ENCODE measurements at regions not wholly inside any gene's neighbourhood (a gene's known extent, or its start where the extent isn't known, plus 50 kb on each side); places are given as distances from the start of the nearest gene placed in this dataset.

GRCh38 chr21:16928439-16928838, 584.4 kb upstream of the CXADR start:
- no CpG with 5 or more reads among the region's 1 CpG for WGBS (ENCODE audit: extremely low coverage, insufficient coverage, insufficient read length)

GRCh38 chr21:16932314-16932713, 580.5 kb upstream of the CXADR start:
- no peak overlapping the region for H2BK120ac ChIP-seq (ENCODE audit: insufficient read depth, low read length, poor library complexity)
- no peak overlapping the region for H3K27ac ChIP-seq (ENCODE audit: low read depth, low read length)
- H4K12ac ChIP-seq (ENCODE audit: low read depth, low read length): no peak overlapping the region
- no peak overlapping the region for H3K23ac ChIP-seq (ENCODE audit: low read length)
- no peak for DNase-seq
- H3K79me1 ChIP-seq (ENCODE audit: low read length): no peaks in the 10 kb centered on the region
- H3K27me3 ChIP-seq (ENCODE audit: insufficient read depth, low read length): no peaks in the 10 kb centered on the region
- no peak overlapping the region for H2AFZ ChIP-seq (ENCODE audit: insufficient read depth, low read length, poor library complexity)
- no peak overlapping the region for H3K4me3 ChIP-seq (ENCODE audit: low read depth, low read length)
- no peak overlapping the region for H3K4me2 ChIP-seq (ENCODE audit: low read length)
- no peaks in the 10 kb centered on the region for H3K36me3 ChIP-seq (ENCODE audit: control insufficient read depth in 1 of 2, insufficient read depth in 2 of 2, low read length in 2 of 2)
- H3K9me3 ChIP-seq (ENCODE audit: insufficient read depth, low read depth, low read length): no peaks in the 10 kb centered on the region
- no peaks in the 10 kb centered on the region for H3K4me1 ChIP-seq (ENCODE audit: control insufficient read depth in 1 of 2, insufficient read depth in 2 of 2, low read length in 2 of 2)
- no peak overlapping the region for H2BK5ac ChIP-seq (ENCODE audit: low read depth, low read length, poor library complexity)
- H2BK12ac ChIP-seq (ENCODE audit: low read length): no peak overlapping the region
- no peak overlapping the region for H3K18ac ChIP-seq (ENCODE audit: low read length)
- no peak overlapping the region for H3K9ac ChIP-seq (ENCODE audit: low read length)
- H3K79me2 ChIP-seq (ENCODE audit: control insufficient read depth, insufficient read depth, low read length, poor library complexity): no peaks in the 10 kb centered on the region
- H2AK5ac ChIP-seq (ENCODE audit: low read length): no peak overlapping the region
- H4K8ac ChIP-seq (ENCODE audit: low read depth, low read length): no peak overlapping the region
- H3K4ac ChIP-seq (ENCODE audit: low read depth, low read length): no peak overlapping the region
- no peak overlapping the region for H3K14ac ChIP-seq (ENCODE audit: low read length)
- no peak overlapping the region for H4K91ac ChIP-seq (ENCODE audit: low read depth, low read length)

More at GRCh38 chr21:16928439-16928838, 584.4 kb upstream of the CXADR start:
- DNase-seq: no peak
- H3K4me2 ChIP-seq (ENCODE audit: low read length): no peak overlapping the region
- H2AFZ ChIP-seq (ENCODE audit: insufficient read depth, low read length, poor library complexity): no peak overlapping the region
- no peak overlapping the region for H3K23ac ChIP-seq (ENCODE audit: low read length)
- no peaks in the 10 kb centered on the region for H3K9me3 ChIP-seq (ENCODE audit: insufficient read depth, low read depth, low read length)
- no peak overlapping the region for H4K91ac ChIP-seq (ENCODE audit: low read depth, low read length)
- H2BK120ac ChIP-seq (ENCODE audit: insufficient read depth, low read length, poor library complexity): no peak overlapping the region
- H3K27me3 ChIP-seq (ENCODE audit: insufficient read depth, low read length): no peaks in the 10 kb centered on the region
- no peak overlapping the region for H3K9ac ChIP-seq (ENCODE audit: low read length)
- no peak overlapping the region for H3K27ac ChIP-seq (ENCODE audit: low read depth, low read length)
- no peak overlapping the region for H3K18ac ChIP-seq (ENCODE audit: low read length)
- no peaks in the 10 kb centered on the region for H3K79me2 ChIP-seq (ENCODE audit: control insufficient read depth, insufficient read depth, low read length, poor library complexity)
- H3K36me3 ChIP-seq (ENCODE audit: control insufficient read depth in 1 of 2, insufficient read depth in 2 of 2, low read length in 2 of 2): no peaks in the 10 kb centered on the region
- H3K4me1 ChIP-seq (ENCODE audit: control insufficient read depth in 1 of 2, insufficient read depth in 2 of 2, low read length in 2 of 2): no peaks in the 10 kb centered on the region
- H4K12ac ChIP-seq (ENCODE audit: low read depth, low read length): no peak overlapping the region
- no peak overlapping the region for H3K4ac ChIP-seq (ENCODE audit: low read depth, low read length)
- H3K14ac ChIP-seq (ENCODE audit: low read length): no peak overlapping the region
- no peaks in the 10 kb centered on the region for H3K79me1 ChIP-seq (ENCODE audit: low read length)
- no peak overlapping the region for H2AK5ac ChIP-seq (ENCODE audit: low read length)
- H3K4me3 ChIP-seq (ENCODE audit: low read depth, low read length): no peak overlapping the region
- H4K8ac ChIP-seq (ENCODE audit: low read depth, low read length): no peak overlapping the region
- no peak overlapping the region for H2BK5ac ChIP-seq (ENCODE audit: low read depth, low read length, poor library complexity)
- no peak overlapping the region for H2BK12ac ChIP-seq (ENCODE audit: low read length)

DNA sequence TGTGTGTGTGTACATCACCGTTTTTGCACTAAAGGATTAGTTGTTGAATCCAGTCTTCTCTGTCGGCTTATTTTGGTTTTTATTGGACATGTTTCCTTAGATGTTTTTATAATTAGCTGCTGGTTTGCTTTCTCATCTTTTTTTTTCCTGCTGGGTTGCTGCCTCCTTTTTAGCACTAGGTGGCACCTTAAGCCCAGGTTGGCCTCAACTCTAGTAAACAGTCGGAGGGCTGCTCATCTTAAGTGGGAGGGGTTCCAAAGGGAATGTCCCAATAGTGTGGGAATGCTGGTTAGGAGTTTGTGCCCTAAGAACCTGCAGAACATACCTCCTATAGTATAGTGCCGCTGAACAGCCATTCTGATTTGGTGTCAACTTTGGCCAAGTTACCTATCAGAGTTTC, 570.1 kb upstream of the CXADR start:
- H2BK5ac ChIP-seq (ENCODE audit: low read depth, low read length, poor library complexity): no peak overlapping the region
- H3K27ac ChIP-seq (ENCODE audit: low read depth, low read length): no peak overlapping the region
- no peaks in the 10 kb centered on the region for H3K79me2 ChIP-seq (ENCODE audit: control insufficient read depth, insufficient read depth, low read length, poor library complexity)
- H2BK120ac ChIP-seq (ENCODE audit: insufficient read depth, low read length, poor library complexity): no peak overlapping the region
- H3K23ac ChIP-seq (ENCODE audit: low read length): no peak overlapping the region
- no peaks in the 10 kb centered on the region for H3K27me3 ChIP-seq (ENCODE audit: insufficient read depth, low read length)
- no peak overlapping the region for H2BK12ac ChIP-seq (ENCODE audit: low read length)
- DNase-seq: no peak
- no CpG with 5 or more reads among the region's 4 CpGs for WGBS (ENCODE audit: extremely low coverage, insufficient coverage, insufficient read length)
- no peak overlapping the region for H3K4me3 ChIP-seq (ENCODE audit: low read depth, low read length)
- H3K9ac ChIP-seq (ENCODE audit: low read length): no peak overlapping the region
- no peak overlapping the region for H3K14ac ChIP-seq (ENCODE audit: low read length)
- H3K18ac ChIP-seq (ENCODE audit: low read length): no peak overlapping the region
- no peak overlapping the region for H2AFZ ChIP-seq (ENCODE audit: insufficient read depth, low read length, poor library complexity)
- no peak overlapping the region for H4K91ac ChIP-seq (ENCODE audit: low read depth, low read length)
- no peak overlapping the region for H3K4ac ChIP-seq (ENCODE audit: low read depth, low read length)
- no peak overlapping the region for H3K4me2 ChIP-seq (ENCODE audit: low read length)
- no peak overlapping the region for H4K12ac ChIP-seq (ENCODE audit: low read depth, low read length)
- H3K9me3 ChIP-seq (ENCODE audit: insufficient read depth, low read depth, low read length): no peaks in the 10 kb centered on the region
- no peaks in the 10 kb centered on the region for H3K36me3 ChIP-seq (ENCODE audit: control insufficient read depth in 1 of 2, insufficient read depth in 2 of 2, low read length in 2 of 2)
- no peaks in the 10 kb centered on the region for H3K79me1 ChIP-seq (ENCODE audit: low read length)
- no peak overlapping the region for H4K8ac ChIP-seq (ENCODE audit: low read depth, low read length)
- H3K4me1 ChIP-seq (ENCODE audit: control insufficient read depth in 1 of 2, insufficient read depth in 2 of 2, low read length in 2 of 2): no peaks in the 10 kb centered on the region
- no peak overlapping the region for H2AK5ac ChIP-seq (ENCODE audit: low read length)

DNA sequence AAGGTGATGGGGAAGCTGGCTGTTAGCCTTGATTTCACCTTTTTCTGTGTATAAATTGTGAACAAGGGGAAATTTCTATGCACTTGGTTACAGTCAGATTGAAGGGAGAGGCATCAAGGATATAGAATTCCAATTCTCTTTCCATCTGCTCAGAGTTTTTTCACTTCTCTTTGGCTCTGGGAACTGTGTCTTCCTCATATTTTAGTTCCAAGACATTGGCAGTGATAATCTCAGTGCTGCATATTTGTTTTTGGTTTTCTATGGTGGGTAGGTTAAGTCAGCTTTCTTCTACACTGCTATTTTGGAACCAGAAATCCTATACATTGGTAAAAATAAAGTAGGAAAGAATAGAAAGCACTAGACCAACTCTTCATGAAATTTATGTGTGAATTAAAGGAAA, 569.6 kb upstream of the CXADR start:
- Histone ChIP-seq H3K9ac (ENCODE audit: low read length) (no peak overlapping the region), H3K4me3 (ENCODE audit: low read depth, low read length) (no peak overlapping the region), H3K18ac (ENCODE audit: low read length) (no peak overlapping the region), H3K4ac (ENCODE audit: low read depth, low read length) (no peak overlapping the region), H3K23ac (ENCODE audit: low read length) (no peak overlapping the region), H4K8ac (ENCODE audit: low read depth, low read length) (no peak overlapping the region), H3K4me2 (ENCODE audit: low read length) (no peak overlapping the region), H3K79me1 (ENCODE audit: low read length) (no peaks in the 10 kb centered on the region), H3K79me2 (ENCODE audit: control insufficient read depth, insufficient read depth, low read length, poor library complexity) (no peaks in the 10 kb centered on the region), H3K4me1 (ENCODE audit: control insufficient read depth in 1 of 2, insufficient read depth in 2 of 2, low read length in 2 of 2) (no peaks in the 10 kb centered on the region), H4K91ac (ENCODE audit: low read depth, low read length) (no peak overlapping the region), H3K9me3 (ENCODE audit: insufficient read depth, low read depth, low read length) (no peaks in the 10 kb centered on the region), H2BK120ac (ENCODE audit: insufficient read depth, low read length, poor library complexity) (no peak overlapping the region), H3K27ac (ENCODE audit: low read depth, low read length) (no peak overlapping the region), H3K14ac (ENCODE audit: low read length) (no peak overlapping the region), H3K27me3 (ENCODE audit: insufficient read depth, low read length) (no peaks in the 10 kb centered on the region), H4K12ac (ENCODE audit: low read depth, low read length) (no peak overlapping the region), H2BK5ac (ENCODE audit: low read depth, low read length, poor library complexity) (no peak overlapping the region), H2AFZ (ENCODE audit: insufficient read depth, low read length, poor library complexity) (no peak overlapping the region), H2AK5ac (ENCODE audit: low read length) (no peak overlapping the region), H3K36me3 (ENCODE audit: control insufficient read depth in 1 of 2, insufficient read depth in 2 of 2, low read length in 2 of 2) (no peaks in the 10 kb centered on the region), H2BK12ac (ENCODE audit: low read length) (no peak overlapping the region)
- no peak for DNase-seq

GRCh38 chr21:16945580-16945979, 567.3 kb upstream of the CXADR start:
- Histone ChIP-seq H3K9me3 (ENCODE audit: insufficient read depth, low read depth, low read length) (no peaks in the 10 kb centered on the region), H4K12ac (ENCODE audit: low read depth, low read length) (no peak overlapping the region), H3K27ac (ENCODE audit: low read depth, low read length) (no peak overlapping the region), H3K4me1 (ENCODE audit: control insufficient read depth in 1 of 2, insufficient read depth in 2 of 2, low read length in 2 of 2) (no peaks in the 10 kb centered on the region), H3K23ac (ENCODE audit: low read length) (no peak overlapping the region), H4K91ac (ENCODE audit: low read depth, low read length) (no peak overlapping the region), H2BK120ac (ENCODE audit: insufficient read depth, low read length, poor library complexity) (no peak overlapping the region), H3K79me2 (ENCODE audit: control insufficient read depth, insufficient read depth, low read length, poor library complexity) (no peaks in the 10 kb centered on the region), H3K14ac (ENCODE audit: low read length) (no peak overlapping the region), H3K36me3 (ENCODE audit: control insufficient read depth in 1 of 2, insufficient read depth in 2 of 2, low read length in 2 of 2) (no peaks in the 10 kb centered on the region), H3K4me2 (ENCODE audit: low read length) (no peak overlapping the region), H3K18ac (ENCODE audit: low read length) (no peak overlapping the region), H2BK5ac (ENCODE audit: low read depth, low read length, poor library complexity) (no peak overlapping the region), H4K8ac (ENCODE audit: low read depth, low read length) (no peak overlapping the region), H3K9ac (ENCODE audit: low read length) (no peak overlapping the region), H2AFZ (ENCODE audit: insufficient read depth, low read length, poor library complexity) (no peak overlapping the region), H2BK12ac (ENCODE audit: low read length) (no peak overlapping the region), H3K79me1 (ENCODE audit: low read length) (no peaks in the 10 kb centered on the region), H3K4ac (ENCODE audit: low read depth, low read length) (no peak overlapping the region), H3K27me3 (ENCODE audit: insufficient read depth, low read length) (no peaks in the 10 kb centered on the region), H2AK5ac (ENCODE audit: low read length) (no peak overlapping the region), H3K4me3 (ENCODE audit: low read depth, low read length) (no peak overlapping the region)
- DNase-seq: no peak
- no CpG with 5 or more reads among the region's 3 CpGs for WGBS (ENCODE audit: extremely low coverage, insufficient coverage, insufficient read length)
